Colonic mucosa (tissue), 4 donors: ENCODE measurements at regions not wholly inside any gene's neighbourhood (a gene's known extent, or its start where the extent isn't known, plus 50 kb on each side); places are given as distances from the start of the nearest gene placed in this dataset.

Source experiments
- DNase-seq: peaks from one replicate; pipeline ENCODE4 v3.0.0-alpha.2; 2020
- H3K27ac ChIP-seq: fragments of 200-600 bp; one replicate; pipeline ENCODE4 v1.8.0; 2021
- H3K27me3 ChIP-seq: fragments of 200-600 bp; one replicate; pipeline ENCODE4 v1.8.0; 2021
- H3K36me3 ChIP-seq: fragments of 200-600 bp; one replicate; pipeline ENCODE4 v1.8.0; 2021
- H3K4me1 ChIP-seq: fragments of 200-600 bp; one replicate; pipeline ENCODE4 v1.8.0; 2021; ENCODE audit warnings: mild to moderate bottlenecking
- H3K4me3 ChIP-seq: fragments of 200-600 bp; one replicate; pipeline ENCODE4 v1.8.0; 2021
- H3K9ac ChIP-seq, 2 donors: one replicate each; pipeline ENCODE4 v1.7.0; 2013; ENCODE audit warnings: control low read depth in 2 of 2, low read depth in 2 of 2, low read length in 2 of 2
- H3K9me3 ChIP-seq: fragments of 200-600 bp; one replicate; pipeline ENCODE4 v1.8.0; 2021
- CTCF ChIP-seq: fragments of 200-600 bp; IDR thresholded peaks from one replicate; pipeline ENCODE4 v1.8.0; 2022; ENCODE audit warnings: antibody characterized with exemption, mild to moderate bottlenecking
- intact Hi-C: fragments of 100-400 bp; cut with DNase I; formaldehyde crosslinking; loops from one replicate; pipeline ENCODE4 v1.14.1; 2022
- donor health status: healthy.
- donor health status: DM: no; HTN: no; CAD: no.
- donor health status: DM: no; HTN: no; CAD: no.

- Histone ChIP-seq H3K27ac (no peak overlapping the region), H3K9me3 (no peaks in the 10 kb centered on the region), H3K4me1 (no peaks in the 10 kb centered on the region), H3K4me3 (no peak overlapping the region), H3K36me3 (no peaks in the 10 kb centered on the region), H3K9ac (no peak overlapping the region), H3K27me3 (no peaks in the 10 kb centered on the region)
- intact Hi-C loops, result no loop called here
- no peak for DNase-seq
- TF ChIP-seq CTCF, result no peak
Measured at GRCh38 chrX:94204524-94204923, 530.5 kb downstream of the FAM133A start.

- no peaks in the 10 kb centered on the region for H3K27me3 ChIP-seq
- H3K4me1 ChIP-seq, result no peaks in the 10 kb centered on the region
- intact Hi-C loops, result no loop called here
- TF ChIP-seq CTCF, result no peak
- H3K27ac ChIP-seq, result no peak overlapping the region
- H3K36me3 ChIP-seq, result no peaks in the 10 kb centered on the region
- no peak overlapping the region for H3K9ac ChIP-seq
- H3K4me3 ChIP-seq, result no peak overlapping the region
- DNase-seq, result no peak
- no peaks in the 10 kb centered on the region for H3K9me3 ChIP-seq
Measured at GRCh38 chrX:94216738-94217137, 542.7 kb downstream of the FAM133A start.

- no peak for DNase-seq
- H3K9ac ChIP-seq, result no peak overlapping the region
- no peak for TF ChIP-seq CTCF
- H3K9me3 ChIP-seq, result no peaks in the 10 kb centered on the region
- intact Hi-C loops, result no loop called here
- H3K36me3 ChIP-seq, result no peaks in the 10 kb centered on the region
- H3K27ac ChIP-seq, result no peak overlapping the region
- H3K27me3 ChIP-seq, result no peaks in the 10 kb centered on the region
- no peaks in the 10 kb centered on the region for H3K4me1 ChIP-seq
- H3K4me3 ChIP-seq, result no peak overlapping the region
Measured at GRCh38 chrX:94252211-94252610, 578.2 kb downstream of the FAM133A start.

- DNase-seq, result no peak
- no peaks in the 10 kb centered on the region for H3K27me3 ChIP-seq
- H3K27ac ChIP-seq, result no peak overlapping the region
- H3K36me3 ChIP-seq, result no peaks in the 10 kb centered on the region
- intact Hi-C loops, result no loop called here
- TF ChIP-seq CTCF, result no peak
- H3K4me3 ChIP-seq, result no peak overlapping the region
- H3K9ac ChIP-seq, result no peak overlapping the region
- no peaks in the 10 kb centered on the region for H3K4me1 ChIP-seq
- H3K9me3 ChIP-seq, result no peaks in the 10 kb centered on the region
Measured at GRCh38 chrX:94256396-94256795, 582.4 kb downstream of the FAM133A start.

GRCh38 chrX:94265323-94265722 is 591.3 kb downstream of the FAM133A start:
- DNase-seq, result no peak
- intact Hi-C loops, result no loop called here
- H3K4me1 ChIP-seq, result no peaks in the 10 kb centered on the region
- no peak overlapping the region for H3K9ac ChIP-seq
- H3K36me3 ChIP-seq, result no peaks in the 10 kb centered on the region
- H3K27ac ChIP-seq, result no peak overlapping the region
- TF ChIP-seq CTCF, result no peak
- no peak overlapping the region for H3K4me3 ChIP-seq
- H3K9me3 ChIP-seq, result no peaks in the 10 kb centered on the region
- no peaks in the 10 kb centered on the region for H3K27me3 ChIP-seq

- no peak overlapping the region for H3K4me3 ChIP-seq
- no peak for DNase-seq
- TF ChIP-seq CTCF, result no peak
- H3K27me3 ChIP-seq, result no peaks in the 10 kb centered on the region
- no peaks in the 10 kb centered on the region for H3K4me1 ChIP-seq
- H3K27ac ChIP-seq, result no peak overlapping the region
- no peaks in the 10 kb centered on the region for H3K9me3 ChIP-seq
- intact Hi-C loops, result no loop called here
- no peak overlapping the region for H3K9ac ChIP-seq
- H3K36me3 ChIP-seq, result no peaks in the 10 kb centered on the region
Measured at GRCh38 chrX:94288325-94288724, 614.3 kb downstream of the FAM133A start.
